ENCODE measurements at regions not wholly inside any gene's neighbourhood (a gene's known extent, or its start where the extent isn't known, plus 50 kb on each side); places are given as distances from the start of the nearest gene placed in this dataset.

DNA sequence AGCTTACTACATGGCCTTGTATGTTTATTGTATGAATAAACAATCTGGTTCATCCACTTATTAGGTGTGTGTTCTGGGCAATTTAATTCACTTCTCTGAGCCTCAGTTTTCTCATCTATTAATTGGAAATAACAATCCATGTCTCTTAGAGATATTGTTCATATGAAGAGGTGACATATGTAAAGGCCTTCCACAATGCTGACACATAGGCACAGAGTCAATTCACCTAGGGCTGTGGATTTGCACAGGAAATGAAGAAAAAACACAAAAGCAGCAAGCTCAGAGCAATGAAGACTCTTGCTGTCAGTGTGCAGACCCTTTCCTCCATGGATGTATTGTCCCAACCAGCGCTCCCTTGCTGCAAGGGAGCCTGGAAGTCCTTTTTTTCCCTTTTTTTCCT, 195.2 kb upstream of the CAMK1G start:
- Histone ChIP-seq H3K9me3 (no peaks in the 10 kb centered on the region), H3K36me3 (no peaks in the 10 kb centered on the region), H3K4me3 (no peak overlapping the region), H3K27me3 (no peaks in the 10 kb centered on the region), H3K4me1 (no peaks in the 10 kb centered on the region), H3K27ac (no peak overlapping the region)
- intact Hi-C loops (cut with DNase I): no loop called here
- DNase-seq (ENCODE audit: low spot score in 2 of 2): no peak
- TF ChIP-seq, protein P1, sequence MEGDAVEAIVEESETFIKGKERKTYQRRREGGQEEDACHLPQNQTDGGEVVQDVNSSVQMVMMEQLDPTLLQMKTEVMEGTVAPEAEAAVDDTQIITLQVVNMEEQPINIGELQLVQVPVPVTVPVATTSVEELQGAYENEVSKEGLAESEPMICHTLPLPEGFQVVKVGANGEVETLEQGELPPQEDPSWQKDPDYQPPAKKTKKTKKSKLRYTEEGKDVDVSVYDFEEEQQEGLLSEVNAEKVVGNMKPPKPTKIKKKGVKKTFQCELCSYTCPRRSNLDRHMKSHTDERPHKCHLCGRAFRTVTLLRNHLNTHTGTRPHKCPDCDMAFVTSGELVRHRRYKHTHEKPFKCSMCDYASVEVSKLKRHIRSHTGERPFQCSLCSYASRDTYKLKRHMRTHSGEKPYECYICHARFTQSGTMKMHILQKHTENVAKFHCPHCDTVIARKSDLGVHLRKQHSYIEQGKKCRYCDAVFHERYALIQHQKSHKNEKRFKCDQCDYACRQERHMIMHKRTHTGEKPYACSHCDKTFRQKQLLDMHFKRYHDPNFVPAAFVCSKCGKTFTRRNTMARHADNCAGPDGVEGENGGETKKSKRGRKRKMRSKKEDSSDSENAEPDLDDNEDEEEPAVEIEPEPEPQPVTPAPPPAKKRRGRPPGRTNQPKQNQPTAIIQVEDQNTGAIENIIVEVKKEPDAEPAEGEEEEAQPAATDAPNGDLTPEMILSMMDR (IDR thresholded peaks at IDR 0.05): no peak

DNA sequence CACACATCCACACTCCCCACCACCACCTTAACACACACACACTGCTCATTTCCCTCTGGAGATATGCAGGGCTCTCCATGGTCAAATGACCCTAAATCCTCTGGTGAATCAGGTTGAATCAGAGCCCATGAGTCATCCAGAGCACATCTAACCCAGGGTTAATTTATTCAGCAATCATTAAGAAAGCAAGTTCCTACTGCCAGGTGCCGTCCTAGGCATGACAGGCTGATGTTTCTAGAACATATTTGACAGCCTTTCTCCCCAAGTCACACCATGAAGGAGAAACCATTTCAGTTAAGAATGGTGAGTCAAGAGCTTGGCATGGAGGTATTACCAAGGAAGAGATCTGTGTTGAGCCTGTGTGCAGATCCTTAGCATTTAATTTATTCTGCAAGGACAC, 194.3 kb upstream of the CAMK1G start:
- Histone ChIP-seq H3K4me3 (no peak overlapping the region), H3K27me3 (no peaks in the 10 kb centered on the region), H3K36me3 (no peaks in the 10 kb centered on the region), H3K27ac (no peak overlapping the region), H3K9me3 (no peaks in the 10 kb centered on the region), H3K4me1 (no peaks in the 10 kb centered on the region)
- intact Hi-C loops (cut with DNase I): no loop called here
- DNase-seq (ENCODE audit: low spot score in 2 of 2): no peak
- TF ChIP-seq, protein P1 (IDR thresholded peaks at IDR 0.05): no peak

DNA sequence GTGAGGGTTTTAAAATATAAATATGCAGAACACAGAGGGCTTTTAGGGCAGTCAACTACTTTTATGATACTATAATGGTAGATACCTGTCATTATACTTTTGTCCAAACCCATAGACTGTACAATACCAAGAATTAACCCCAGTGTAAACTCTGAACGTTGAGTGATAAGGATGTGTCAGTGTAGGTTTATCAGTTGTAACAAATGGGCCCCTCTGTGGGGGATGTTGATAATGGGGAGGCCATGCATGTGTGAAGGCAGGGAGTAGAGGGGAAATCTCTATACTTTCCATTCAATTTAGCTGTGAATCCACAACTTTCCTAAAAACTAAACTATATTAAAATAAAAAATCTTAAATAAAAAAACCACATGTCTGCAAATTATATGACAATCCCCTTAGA, 193.5 kb upstream of the CAMK1G start:
- H3K9me3 ChIP-seq: no peaks in the 10 kb centered on the region
- no peak overlapping the region for H3K4me3 ChIP-seq
- TF ChIP-seq, protein P1 (IDR thresholded peaks at IDR 0.05): no peak
- H3K36me3 ChIP-seq: no peaks in the 10 kb centered on the region
- H3K27me3 ChIP-seq: no peaks in the 10 kb centered on the region
- intact Hi-C loops (cut with DNase I): no loop called here
- no peak for DNase-seq (ENCODE audit: low spot score in 2 of 2)
- H3K27ac ChIP-seq: no peak overlapping the region
- no peaks in the 10 kb centered on the region for H3K4me1 ChIP-seq

DNA sequence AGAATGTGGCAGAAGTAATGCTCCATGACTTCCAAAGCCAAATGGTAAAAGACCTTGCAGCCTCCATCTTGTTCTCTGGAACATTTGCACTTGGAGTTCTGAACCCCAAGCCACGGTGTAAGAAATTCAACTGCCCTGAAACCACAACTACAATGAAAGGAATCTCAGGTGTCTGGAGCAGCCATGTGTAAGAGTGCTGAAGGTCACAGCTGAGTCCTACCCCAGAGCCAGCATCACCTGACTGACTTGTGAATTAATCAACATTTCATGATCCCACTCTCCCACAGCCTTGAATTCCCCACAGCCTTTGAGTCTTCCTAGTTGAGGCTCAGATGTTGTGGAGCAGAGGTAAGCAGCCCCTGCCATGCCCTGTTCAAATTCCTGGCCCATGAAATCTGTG, 192.8 kb upstream of the CAMK1G start:
- H3K9me3 ChIP-seq: no peaks in the 10 kb centered on the region
- intact Hi-C loops (cut with DNase I): no loop called here
- H3K4me3 ChIP-seq: no peak overlapping the region
- no peaks in the 10 kb centered on the region for H3K4me1 ChIP-seq
- H3K27ac ChIP-seq: no peak overlapping the region
- H3K36me3 ChIP-seq: no peaks in the 10 kb centered on the region
- DNase-seq (ENCODE audit: low spot score in 2 of 2): no peak
- H3K27me3 ChIP-seq: no peaks in the 10 kb centered on the region
- TF ChIP-seq, protein P1 (IDR thresholded peaks at IDR 0.05): no peak

DNA sequence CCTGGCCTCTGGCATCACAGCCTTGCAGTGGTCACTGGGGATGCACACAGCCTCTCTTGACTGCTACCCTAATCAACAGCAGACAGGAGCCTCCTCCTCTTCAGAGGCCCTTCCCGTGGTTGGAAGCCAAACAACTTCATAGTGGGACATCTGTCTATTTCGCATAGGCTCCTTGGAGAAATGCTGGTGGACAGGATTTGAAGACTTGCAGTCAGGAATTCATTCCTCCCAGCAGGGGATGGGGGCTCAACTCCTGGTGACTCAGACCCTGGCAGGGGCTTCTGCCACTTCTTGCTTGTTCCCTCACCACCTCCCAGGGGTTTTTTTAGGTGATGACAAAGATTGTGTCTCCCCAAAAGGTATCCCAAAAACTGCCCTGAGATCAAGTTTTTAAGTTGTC, 191.7 kb upstream of the CAMK1G start:
- intact Hi-C loops (cut with DNase I): no loop called here
- Histone ChIP-seq H3K4me1 (no peaks in the 10 kb centered on the region), H3K9me3 (no peaks in the 10 kb centered on the region), H3K27me3 (no peaks in the 10 kb centered on the region), H3K4me3 (no peak overlapping the region), H3K36me3 (no peaks in the 10 kb centered on the region), H3K27ac (no peak overlapping the region)
- no peak for DNase-seq (ENCODE audit: low spot score in 2 of 2)
- TF ChIP-seq, protein P1 (IDR thresholded peaks at IDR 0.05): no peak

DNA sequence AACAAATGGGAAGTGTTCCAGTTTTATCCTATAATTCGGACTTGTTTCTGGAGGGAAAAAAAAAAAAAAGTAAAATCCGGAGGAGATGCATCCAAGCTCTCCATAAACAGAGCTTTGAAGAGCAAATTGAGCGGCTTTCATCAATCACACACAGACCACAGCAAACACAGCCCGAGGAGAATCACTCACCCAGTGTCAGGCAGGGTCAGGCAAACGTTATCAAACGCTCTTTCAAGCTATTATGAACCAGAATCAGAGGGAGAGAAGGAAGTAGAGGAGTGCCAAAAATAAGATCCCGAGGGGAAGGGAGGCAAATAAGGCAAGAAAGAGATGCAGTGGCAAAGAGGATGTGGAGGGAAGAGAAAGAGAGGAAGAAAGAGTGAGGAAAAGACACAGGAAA, 188.3 kb upstream of the CAMK1G start:
- Histone ChIP-seq H3K27ac (no peak overlapping the region), H3K9me3 (no peaks in the 10 kb centered on the region), H3K4me1 (no peaks in the 10 kb centered on the region), H3K4me3 (no peak overlapping the region), H3K27me3 (no peaks in the 10 kb centered on the region), H3K36me3 (no peaks in the 10 kb centered on the region)
- TF ChIP-seq, protein P1 (IDR thresholded peaks at IDR 0.05): no peak
- DNase-seq (ENCODE audit: low spot score in 2 of 2): no peak
- intact Hi-C loops (cut with DNase I): no loop called here

All from ascending aorta (tissue), 2 donors.